Epidermal melanocyte (primary cell): ENCODE measurements at regions not wholly inside any gene's neighbourhood (a gene's known extent, or its start where the extent isn't known, plus 50 kb on each side); places are given as distances from the start of the nearest gene placed in this dataset.
"Not testable (repeated sequence)": the region's sequence is repeated elsewhere in the genome, so short reads cannot be mapped to it uniquely, and the experiment has no call there.

Experiments used
- DNase-seq: peaks from one replicate; pipeline ENCODE4 v3.0.0; 2011; ENCODE audit warnings: low spot score; ENCODE audit not compliant: insufficient read length

DNA sequence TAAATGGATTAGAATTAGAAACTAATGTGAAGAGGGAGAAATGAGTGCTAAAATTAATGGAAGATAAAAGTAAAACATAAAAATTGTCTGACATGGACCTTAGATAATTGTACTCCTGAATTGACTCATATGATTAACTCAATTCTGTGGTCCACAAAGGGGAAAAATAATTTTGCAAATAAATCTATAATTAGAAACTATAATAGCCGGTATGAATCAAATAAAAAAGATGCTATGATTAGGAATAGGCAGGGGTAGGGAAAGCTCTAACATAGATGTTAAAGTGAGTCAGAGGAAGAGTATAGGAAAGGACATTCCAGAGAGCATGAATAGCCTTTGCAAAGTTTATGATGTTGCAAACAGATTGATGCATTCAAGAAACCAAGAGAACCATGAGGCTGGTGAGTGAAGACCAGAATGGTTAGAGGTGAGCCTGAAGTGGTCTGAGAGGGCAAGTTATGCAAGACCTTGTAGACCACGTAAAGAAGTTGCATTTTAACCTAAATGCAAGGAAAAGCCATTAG lies 262.1 kb upstream of the CA10 start:
- DNase-seq, result no peak

- no peak for DNase-seq
Measured at GRCh38 chr17:52419229-52419641, 260.7 kb upstream of the CA10 start.

GRCh38 chr17:52410781-52411180 lies 252.3 kb upstream of the CA10 start:
- no peak for DNase-seq

DNA sequence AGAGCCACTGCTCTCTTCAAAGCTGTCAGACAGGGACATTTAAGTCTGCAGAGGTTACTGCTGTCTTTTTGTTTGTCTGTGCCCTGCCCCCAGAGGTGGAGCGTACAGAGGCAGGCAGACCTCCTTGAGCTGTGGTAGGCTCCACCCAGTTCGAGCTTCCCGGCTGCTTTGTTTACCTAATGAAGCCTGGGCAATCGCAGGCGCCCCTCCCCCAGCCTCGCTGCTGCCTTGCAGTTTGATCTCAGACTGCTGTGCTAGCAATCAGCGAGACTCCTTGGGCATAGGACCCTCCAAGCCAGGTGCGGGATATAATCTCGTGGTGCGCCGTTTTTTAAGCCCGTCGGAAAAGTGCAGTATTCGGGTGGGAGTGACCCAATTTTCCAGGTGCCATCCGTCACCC lies 250.7 kb upstream of the CA10 start:
- DNase-seq, result not testable (repeated sequence)

GRCh38 chr17:52395308-52395707 lies 236.8 kb upstream of the CA10 start:
- no peak for DNase-seq

GRCh38 chr17:52390422-52390821 lies 231.9 kb upstream of the CA10 start:
- no peak for DNase-seq

GRCh38 chr17:52389632-52390031 lies 231.1 kb upstream of the CA10 start:
- DNase-seq, result no peak

- DNase-seq, result no peak
Measured at GRCh38 chr17:52388941-52389340, 230.4 kb upstream of the CA10 start.

- no peak for DNase-seq
Measured at GRCh38 chr17:52384695-52385094, 226.2 kb upstream of the CA10 start.

- no peak for DNase-seq
Measured at GRCh38 chr17:52383493-52384100, 225.1 kb upstream of the CA10 start.

GRCh38 chr17:52378860-52379259 lies 220.3 kb upstream of the CA10 start:
- DNase-seq, result no peak

DNA sequence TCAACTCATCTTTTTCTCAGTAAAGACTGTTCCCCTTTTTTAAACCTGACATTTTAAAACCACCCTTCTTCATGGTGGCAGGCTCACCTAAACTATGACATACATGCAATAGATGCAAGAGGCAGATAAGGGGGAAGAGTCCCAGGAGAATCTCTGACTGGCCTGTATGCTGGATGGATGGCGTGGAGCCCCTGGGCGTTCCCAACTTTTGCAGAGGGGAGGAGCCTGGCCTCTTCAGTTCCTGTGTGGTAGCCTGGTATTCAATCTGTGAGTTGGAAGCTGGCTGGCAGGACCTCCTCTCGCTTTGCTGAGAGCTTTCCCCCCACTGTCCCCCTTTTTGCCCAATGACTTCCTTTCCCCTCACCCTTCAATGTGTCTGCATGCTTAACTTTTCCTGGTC lies 217.6 kb upstream of the CA10 start:
- no peak for DNase-seq

GRCh38 chr17:52368886-52369285 lies 210.4 kb upstream of the CA10 start:
- DNase-seq, result no peak

DNA sequence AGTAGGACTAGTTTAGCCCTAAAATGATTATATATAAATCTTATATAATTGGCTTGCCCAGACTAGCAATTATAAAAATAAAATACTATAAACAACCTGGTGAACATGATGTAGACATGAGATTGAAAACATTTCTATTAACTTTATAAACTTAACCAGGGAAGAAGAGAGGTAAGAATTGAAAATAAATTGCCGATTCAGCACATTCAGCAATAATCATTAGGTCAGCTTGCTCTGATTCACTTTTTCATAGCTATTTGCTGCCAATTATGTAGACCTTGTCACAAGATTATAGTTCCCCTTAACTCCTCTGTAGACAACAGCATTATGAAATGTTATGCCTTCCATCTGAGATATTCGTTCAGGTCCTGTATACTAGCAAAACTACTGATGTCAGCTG lies 199.3 kb upstream of the CA10 start:
- DNase-seq, result no peak

DNA sequence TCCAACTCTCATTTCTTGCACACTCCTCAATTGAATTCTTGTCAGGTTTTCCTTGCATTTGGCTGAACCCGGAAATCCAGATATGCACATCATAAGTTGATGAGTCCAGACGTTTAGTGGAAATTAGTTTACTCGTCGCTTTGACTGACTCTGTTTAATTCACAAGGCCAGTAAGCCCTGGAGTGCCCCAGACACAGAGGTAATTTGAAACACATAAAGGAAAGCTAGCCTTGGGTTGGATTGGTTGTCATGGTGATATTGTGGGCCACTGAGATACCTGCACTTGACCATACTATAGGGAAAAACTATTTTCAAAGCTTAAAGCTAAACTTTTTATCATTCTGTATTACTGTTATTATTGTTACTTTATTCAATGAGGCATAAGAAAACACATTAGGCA lies 178.3 kb upstream of the CA10 start:
- no peak for DNase-seq

GRCh38 chr17:52306314-52306713 lies 147.8 kb upstream of the CA10 start:
- DNase-seq, result no peak

DNA sequence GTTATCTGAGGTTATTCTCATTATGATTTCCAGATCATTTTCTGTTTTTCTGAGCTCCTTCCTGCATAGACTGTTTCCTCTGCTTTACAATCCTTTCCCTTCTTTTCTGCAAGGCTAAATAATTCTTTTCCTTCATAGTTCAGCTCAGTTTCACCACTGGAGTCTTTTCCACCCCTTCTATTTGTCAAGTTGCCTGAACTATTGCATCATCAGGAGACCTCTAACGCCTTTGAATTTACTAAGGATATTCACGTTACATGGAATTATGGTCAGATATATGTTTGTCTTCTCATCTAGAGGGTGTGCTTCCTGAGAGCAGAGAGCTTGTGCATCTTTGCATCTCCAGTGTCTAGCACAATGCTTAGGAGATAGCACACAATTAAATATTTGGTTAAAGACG lies 140.4 kb upstream of the CA10 start:
- no peak for DNase-seq

- no peak for DNase-seq
Measured at GRCh38 chr17:52297230-52298010, 138.9 kb upstream of the CA10 start.

GRCh38 chr17:52294301-52294700 lies 135.8 kb upstream of the CA10 start:
- DNase-seq, result no peak

- DNase-seq, result no peak
Measured at GRCh38 chr17:52287611-52288010, 129.1 kb upstream of the CA10 start.

DNA sequence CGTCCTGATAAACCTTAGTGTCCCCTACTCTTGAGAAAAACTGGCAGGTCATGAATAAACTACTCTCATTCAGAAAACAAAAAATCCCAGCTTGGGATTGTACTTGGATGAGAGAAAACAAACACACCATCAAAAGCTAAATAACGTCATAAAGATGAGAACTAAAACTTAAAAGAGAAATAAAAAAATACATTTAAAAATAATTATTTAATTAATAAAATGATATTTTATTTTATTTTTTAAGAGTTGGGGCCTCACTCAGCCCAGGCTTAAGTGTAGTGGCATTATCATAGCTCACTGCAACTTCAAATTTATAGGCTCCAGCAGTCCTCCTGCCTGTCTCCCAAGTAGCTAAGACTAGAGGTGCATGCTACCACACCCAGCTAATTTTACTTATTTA lies 125.4 kb upstream of the CA10 start:
- no peak for DNase-seq

GRCh38 chr17:52276381-52277008 lies 118.0 kb upstream of the CA10 start:
- DNase-seq, result no peak

GRCh38 chr17:52271781-52272180 lies 113.3 kb upstream of the CA10 start:
- DNase-seq, result no peak
